ENCODE measurements at regions not wholly inside any gene's neighbourhood (a gene's known extent, or its start where the extent isn't known, plus 50 kb on each side); places are given as distances from the start of the nearest gene placed in this dataset.

DNA sequence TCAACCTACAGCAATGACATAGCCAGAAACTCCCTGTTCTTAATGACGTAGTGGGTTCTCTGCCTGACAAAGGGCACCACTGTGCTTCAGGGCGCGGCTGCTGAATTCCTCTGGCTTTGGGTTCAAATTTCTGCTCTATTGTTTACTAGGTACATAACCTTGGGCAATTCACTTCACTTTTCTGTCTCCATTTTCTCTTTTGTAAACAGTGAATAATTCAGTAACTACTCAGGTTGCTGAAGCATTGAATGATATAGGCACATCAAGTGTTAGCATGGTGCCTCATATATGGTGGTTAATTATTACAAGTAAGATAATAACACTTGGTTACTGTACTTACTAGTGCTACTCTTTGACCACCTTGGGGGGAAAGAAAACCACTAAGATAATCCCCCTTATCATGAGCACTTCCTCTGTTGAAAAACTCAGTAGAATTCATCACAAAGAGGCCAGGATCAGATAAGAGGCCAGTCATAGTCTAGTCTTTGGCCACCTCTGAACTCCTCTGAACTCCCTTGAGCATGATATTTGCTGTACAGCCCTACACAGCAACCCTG is 92.0 kb upstream of the AHR start:
- TF ChIP-seq, protein P1, sequence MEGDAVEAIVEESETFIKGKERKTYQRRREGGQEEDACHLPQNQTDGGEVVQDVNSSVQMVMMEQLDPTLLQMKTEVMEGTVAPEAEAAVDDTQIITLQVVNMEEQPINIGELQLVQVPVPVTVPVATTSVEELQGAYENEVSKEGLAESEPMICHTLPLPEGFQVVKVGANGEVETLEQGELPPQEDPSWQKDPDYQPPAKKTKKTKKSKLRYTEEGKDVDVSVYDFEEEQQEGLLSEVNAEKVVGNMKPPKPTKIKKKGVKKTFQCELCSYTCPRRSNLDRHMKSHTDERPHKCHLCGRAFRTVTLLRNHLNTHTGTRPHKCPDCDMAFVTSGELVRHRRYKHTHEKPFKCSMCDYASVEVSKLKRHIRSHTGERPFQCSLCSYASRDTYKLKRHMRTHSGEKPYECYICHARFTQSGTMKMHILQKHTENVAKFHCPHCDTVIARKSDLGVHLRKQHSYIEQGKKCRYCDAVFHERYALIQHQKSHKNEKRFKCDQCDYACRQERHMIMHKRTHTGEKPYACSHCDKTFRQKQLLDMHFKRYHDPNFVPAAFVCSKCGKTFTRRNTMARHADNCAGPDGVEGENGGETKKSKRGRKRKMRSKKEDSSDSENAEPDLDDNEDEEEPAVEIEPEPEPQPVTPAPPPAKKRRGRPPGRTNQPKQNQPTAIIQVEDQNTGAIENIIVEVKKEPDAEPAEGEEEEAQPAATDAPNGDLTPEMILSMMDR (IDR thresholded peaks at IDR 0.05; ENCODE audit: unreplicated experiment): no peak
- no peak overlapping the region for H3K4me3 Mint-ChIP-seq (ENCODE audit: low read depth)
- no peak overlapping the region for H3K27ac Mint-ChIP-seq
- H3K9me3 Mint-ChIP-seq (ENCODE audit: low read depth): no peaks in the 10 kb centered on the region
- no peaks in the 10 kb centered on the region for H3K27me3 Mint-ChIP-seq
- no peak for DNase-seq (ENCODE audit: low spot score, unreplicated experiment)
- peaks cover 5% of the 10 kb centered on the region for H3K4me1 Mint-ChIP-seq (ENCODE audit: low read depth)
- no peaks in the 10 kb centered on the region for H3K36me3 Mint-ChIP-seq (ENCODE audit: insufficient read depth)

DNA sequence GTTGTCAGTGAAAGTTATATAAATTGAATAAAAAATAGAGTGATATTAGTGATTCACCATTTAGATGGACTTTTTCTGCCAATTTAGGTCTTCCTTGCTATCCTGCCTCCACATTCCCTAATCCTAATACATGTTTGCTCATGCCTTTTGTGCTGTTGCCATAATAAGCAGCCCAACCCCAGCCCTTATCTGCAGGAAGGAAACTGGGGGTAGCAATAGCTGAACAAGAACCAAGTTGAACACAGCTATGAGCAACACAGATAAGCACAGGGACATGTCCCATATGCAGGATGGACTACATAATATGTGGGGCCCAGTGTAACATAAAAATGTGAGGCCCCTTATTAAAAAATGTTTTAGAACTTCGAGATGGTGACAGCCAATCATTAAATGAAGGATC is 91.2 kb upstream of the AHR start:
- Mint-ChIP-seq H3K4me3 (ENCODE audit: low read depth) (no peak overlapping the region), H3K27me3 (no peaks in the 10 kb centered on the region), H3K4me1 (ENCODE audit: low read depth) (peaks cover 5% of the 10 kb centered on the region), H3K27ac (no peak overlapping the region), H3K36me3 (ENCODE audit: insufficient read depth) (no peaks in the 10 kb centered on the region), H3K9me3 (ENCODE audit: low read depth) (no peaks in the 10 kb centered on the region)
- no peak for DNase-seq (ENCODE audit: low spot score, unreplicated experiment)
- TF ChIP-seq, protein P1 (IDR thresholded peaks at IDR 0.05; ENCODE audit: unreplicated experiment): no peak

DNA sequence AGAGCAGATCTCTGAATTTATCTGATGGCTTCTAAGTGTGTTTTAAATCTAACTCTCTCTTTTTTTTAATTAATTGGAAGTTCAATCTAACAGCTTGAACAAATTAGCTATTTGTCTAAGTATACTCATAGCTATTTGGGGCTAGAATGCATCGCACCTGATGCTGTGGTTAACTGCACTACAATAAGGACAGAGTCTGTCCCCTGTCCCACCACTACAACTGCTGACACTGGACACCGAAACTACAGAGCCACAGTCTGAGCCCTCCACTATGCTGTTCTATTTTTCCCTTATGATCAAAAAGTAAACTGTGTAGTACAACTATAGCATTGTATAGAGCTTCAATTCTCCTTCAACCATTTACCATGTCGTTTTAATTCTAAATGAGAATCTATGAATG is 89.4 kb upstream of the AHR start:
- no peaks in the 10 kb centered on the region for H3K36me3 Mint-ChIP-seq (ENCODE audit: insufficient read depth)
- no peak overlapping the region for H3K4me3 Mint-ChIP-seq (ENCODE audit: low read depth)
- H3K27me3 Mint-ChIP-seq: no peaks in the 10 kb centered on the region
- DNase-seq (ENCODE audit: low spot score, unreplicated experiment): no peak
- H3K27ac Mint-ChIP-seq: no peak overlapping the region
- peaks cover 5% of the 10 kb centered on the region for H3K4me1 Mint-ChIP-seq (ENCODE audit: low read depth)
- TF ChIP-seq, protein P1 (IDR thresholded peaks at IDR 0.05; ENCODE audit: unreplicated experiment): no peak
- H3K9me3 Mint-ChIP-seq (ENCODE audit: low read depth): no peaks in the 10 kb centered on the region

DNA sequence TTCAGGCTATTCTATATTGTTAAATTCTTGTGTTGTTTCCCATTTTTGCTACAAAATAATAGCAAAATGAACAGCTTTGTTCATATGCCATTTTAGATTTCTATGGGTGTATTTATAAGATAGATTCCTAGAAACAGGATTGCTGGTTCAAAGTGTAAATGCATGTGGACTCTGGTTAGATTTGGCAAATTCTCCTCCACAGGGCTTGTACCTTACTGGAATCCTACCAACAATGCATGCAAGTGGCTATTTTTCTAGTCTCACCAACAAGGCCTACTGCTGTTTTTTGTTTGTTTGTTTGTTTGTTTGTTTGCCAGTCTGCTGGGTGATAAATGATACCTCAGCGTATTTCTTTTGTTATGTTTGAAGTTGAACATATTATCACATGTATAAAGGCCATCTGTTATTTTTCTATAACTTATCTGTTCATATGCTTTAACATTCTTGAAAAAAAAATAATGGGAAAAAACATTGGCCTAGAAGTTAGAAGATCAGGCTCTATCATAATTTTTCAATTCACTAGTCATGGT is 87.1 kb upstream of the AHR start:
- Mint-ChIP-seq H3K36me3 (ENCODE audit: insufficient read depth) (no peaks in the 10 kb centered on the region), H3K27ac (no peak overlapping the region), H3K27me3 (no peaks in the 10 kb centered on the region), H3K4me3 (ENCODE audit: low read depth) (no peak overlapping the region), H3K4me1 (ENCODE audit: low read depth) (peaks cover 4% of the 10 kb centered on the region), H3K9me3 (ENCODE audit: low read depth) (peaks cover 8% of the 10 kb centered on the region)
- DNase-seq (ENCODE audit: low spot score, unreplicated experiment): no peak
- TF ChIP-seq, protein P1 (IDR thresholded peaks at IDR 0.05; ENCODE audit: unreplicated experiment): no peak

DNA sequence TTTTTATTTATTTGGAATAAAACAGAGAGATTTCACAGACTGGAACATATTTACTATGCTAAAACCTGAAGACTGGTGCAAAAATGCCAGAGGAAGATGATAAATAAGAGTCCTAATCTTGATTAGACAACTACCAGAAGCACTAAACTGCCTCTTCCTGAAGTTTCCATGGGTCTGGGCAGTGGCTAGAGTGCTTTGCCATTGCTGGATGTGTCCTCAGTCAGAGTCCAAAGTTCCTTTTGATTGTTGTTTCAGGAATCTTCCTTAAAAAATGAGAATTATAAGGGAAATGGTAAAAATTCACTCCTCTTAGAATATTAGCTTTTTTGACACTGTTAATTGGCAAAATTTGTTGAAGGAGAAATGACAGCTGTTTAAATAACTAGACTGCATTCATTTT is 86.3 kb upstream of the AHR start:
- Mint-ChIP-seq H3K4me3 (ENCODE audit: low read depth) (no peak overlapping the region), H3K27ac (no peak overlapping the region), H3K27me3 (no peaks in the 10 kb centered on the region), H3K9me3 (ENCODE audit: low read depth) (peaks cover 8% of the 10 kb centered on the region), H3K36me3 (ENCODE audit: insufficient read depth) (no peaks in the 10 kb centered on the region), H3K4me1 (ENCODE audit: low read depth) (no peaks in the 10 kb centered on the region)
- TF ChIP-seq, protein P1 (IDR thresholded peaks at IDR 0.05; ENCODE audit: unreplicated experiment): no peak
- no peak for DNase-seq (ENCODE audit: low spot score, unreplicated experiment)
